CD4-positive, alpha-beta T cell (primary cell): ENCODE measurements at regions not wholly inside any gene's neighbourhood (a gene's known extent, or its start where the extent isn't known, plus 50 kb on each side); places are given as distances from the start of the nearest gene placed in this dataset.

ENCODE experiments used
- ATAC-seq: fragments of 200-7000 bp; cut with Tn5 transposase; one replicate; pipeline ENCODE4 v1.10.0; 2022; ENCODE audit warnings: mild to moderate bottlenecking; ENCODE audit not compliant: poor library complexity
- CTCF ChIA-PET: fragments of 350-600 bp; sonication (Branson Sonifier 250); formaldehyde crosslinking; loops from one replicate; lab custom pipeline; 2021; ENCODE audit warnings: antibody characterized with exemption, inconsistent platforms; lab: Charles Lee
- POLR2A ChIA-PET: fragments of 350-600 bp; sonication (Branson Sonifier 250); formaldehyde crosslinking; loops from one replicate; lab custom pipeline; 2021; ENCODE audit warnings: antibody characterized with exemption, inconsistent platforms; lab: Charles Lee
- DNase-seq, 14 experiments: peaks; one replicate each; pipeline ENCODE4 v3.0.0-alpha.2; 2013 to 2020; ENCODE audit warnings: mixed read lengths in 2 of 14
- H3K27ac ChIP-seq, 2 donors: one replicate each; pipeline versions ENCODE4 v1.5.1 to v1.7.0; 2013; ENCODE audit warnings: low read length in 2 of 2, low read depth in 1 of 2, mild to moderate bottlenecking in 1 of 2
- H3K27me3 ChIP-seq, 2 experiments: 1 replicate in 1 of 2; 2 replicates in 1 of 2; pipeline versions ENCODE4 v1.6.1 to v1.7.0; 2013; ENCODE audit warnings: low read length in 2 of 2, control low read depth in 1 of 2, mild to moderate bottlenecking in 1 of 2, moderate library complexity in 1 of 2; ENCODE audit not compliant: insufficient read depth in 2 of 2, control insufficient read depth in 1 of 2
- H3K36me3 ChIP-seq: one replicate; pipeline ENCODE4 v1.6.1; 2013; ENCODE audit warnings: low read length, control low read depth; ENCODE audit not compliant: insufficient read depth
- H3K4me1 ChIP-seq: one replicate; pipeline ENCODE4 v1.6.1; 2013; ENCODE audit warnings: low read length, control low read depth; ENCODE audit not compliant: insufficient read depth
- H3K4me3 ChIP-seq: one replicate; pipeline ENCODE4 v1.5.1; 2013; ENCODE audit warnings: mild to moderate bottlenecking, low read length, moderate library complexity
- H3K9me3 ChIP-seq, 2 experiments: 1 replicate in 1 of 2; 2 replicates in 1 of 2; pipeline versions ENCODE4 v1.6.1 to v1.7.0; 2013; ENCODE audit warnings: low read length in 2 of 2, mild to moderate bottlenecking in 2 of 2, control low read depth in 1 of 2, moderate library complexity in 1 of 2; ENCODE audit not compliant: control insufficient read depth in 1 of 2, insufficient read depth in 1 of 2
- H3K27ac Mint-ChIP-seq: one replicate; pipeline ENCODE4 v1.8.0; 2020; ENCODE audit warnings: mixed read lengths
- H3K27me3 Mint-ChIP-seq: one replicate; pipeline ENCODE4 v1.8.0; 2021; ENCODE audit warnings: mixed read lengths
- H3K36me3 Mint-ChIP-seq: one replicate; pipeline ENCODE4 v1.8.0; 2021; ENCODE audit warnings: low read depth, mixed read lengths
- H3K4me1 Mint-ChIP-seq: one replicate; pipeline ENCODE4 v1.8.0; 2021; ENCODE audit warnings: low read depth, mixed read lengths
- H3K4me3 Mint-ChIP-seq: one replicate; pipeline ENCODE4 v1.8.0; 2020; ENCODE audit warnings: mild to moderate bottlenecking, mixed read lengths
- H3K9me3 Mint-ChIP-seq: one replicate; pipeline ENCODE4 v1.8.0; 2020; ENCODE audit warnings: mixed read lengths
- CTCF ChIP-seq: fragments of 200-600 bp; IDR thresholded peaks from one replicate; pipeline ENCODE4 v1.8.0; 2022; ENCODE audit warnings: antibody characterized with exemption, mild to moderate bottlenecking
- intact Hi-C, 2 experiments: fragments of 100-400 bp; cut with DNase I in 1 of 2; cut with micrococcal nuclease in 1 of 2; formaldehyde crosslinking; loops; one replicate each; pipeline versions ENCODE4 v1.15.1 to v1.9.0; 2023 to 2025; cut with DNase I, micrococcal nuclease

GRCh38 chr3:154893813-154894212 is 186.3 kb upstream of the MME start:
- H3K27ac Mint-ChIP-seq = no peak overlapping the region
- no peaks in the 10 kb centered on the region for H3K4me1 Mint-ChIP-seq
- H3K4me3 ChIP-seq = no peak overlapping the region
- POLR2A ChIA-PET = no interaction called here
- intact Hi-C loops = no loop called here
- no peaks in the 10 kb centered on the region for H3K4me1 ChIP-seq
- ATAC-seq = no peak
- H3K9me3 ChIP-seq = peaks cover 0 to 9% of the 10 kb centered on the region in 2 experiments
- CTCF ChIA-PET = no interaction called here
- H3K36me3 Mint-ChIP-seq = no peaks in the 10 kb centered on the region
- H3K27ac ChIP-seq = no peak overlapping the region
- no peak overlapping the region for H3K4me3 Mint-ChIP-seq
- H3K36me3 ChIP-seq = no peaks in the 10 kb centered on the region
- no peaks in the 10 kb centered on the region for H3K27me3 Mint-ChIP-seq
- peaks cover 2% of the 10 kb centered on the region for H3K9me3 Mint-ChIP-seq
- no peak for DNase-seq
- TF ChIP-seq CTCF = no peak
- H3K27me3 ChIP-seq = no peaks in the 10 kb centered on the region

- Mint-ChIP-seq H3K9me3 (peaks cover 2% of the 10 kb centered on the region), H3K27me3 (no peaks in the 10 kb centered on the region), H3K4me3 (no peak overlapping the region), H3K27ac (no peak overlapping the region), H3K36me3 (no peaks in the 10 kb centered on the region), H3K4me1 (no peaks in the 10 kb centered on the region)
- no peak overlapping the region for H3K27ac ChIP-seq
- H3K27me3 ChIP-seq = no peaks in the 10 kb centered on the region
- DNase-seq (no peak), ATAC-seq (no peak)
- H3K4me1 ChIP-seq = no peaks in the 10 kb centered on the region
- intact Hi-C loops = no loop called here
- H3K9me3 ChIP-seq = peaks cover 0 to 10% of the 10 kb centered on the region in 2 experiments
- ChIA-PET CTCF (no interaction called here), POLR2A (no interaction called here)
- TF ChIP-seq CTCF = no peak
- no peaks in the 10 kb centered on the region for H3K36me3 ChIP-seq
- H3K4me3 ChIP-seq = no peak overlapping the region
Measured at GRCh38 chr3:154889227-154889634, 190.9 kb upstream of the MME start.

GRCh38 chr3:154887869-154888268 is 192.2 kb upstream of the MME start:
- no peak overlapping the region for H3K27ac ChIP-seq
- ATAC-seq (no peak), DNase-seq (no peak)
- ChIA-PET POLR2A (no interaction called here), CTCF (no interaction called here)
- H3K36me3 ChIP-seq = no peaks in the 10 kb centered on the region
- peaks cover 0 to 10% of the 10 kb centered on the region in 2 experiments for H3K9me3 ChIP-seq
- H3K4me3 ChIP-seq = no peak overlapping the region
- Mint-ChIP-seq H3K4me3 (no peak overlapping the region), H3K27me3 (no peaks in the 10 kb centered on the region), H3K4me1 (no peaks in the 10 kb centered on the region), H3K27ac (no peak overlapping the region), H3K9me3 (peaks cover 2% of the 10 kb centered on the region), H3K36me3 (no peaks in the 10 kb centered on the region)
- no peaks in the 10 kb centered on the region for H3K27me3 ChIP-seq
- H3K4me1 ChIP-seq = no peaks in the 10 kb centered on the region
- TF ChIP-seq CTCF = no peak
- intact Hi-C loops = no loop called here
